ENCODE measurements at regions not wholly inside any gene's neighbourhood (a gene's known extent, or its start where the extent isn't known, plus 50 kb on each side); places are given as distances from the start of the nearest gene placed in this dataset.

DNA sequence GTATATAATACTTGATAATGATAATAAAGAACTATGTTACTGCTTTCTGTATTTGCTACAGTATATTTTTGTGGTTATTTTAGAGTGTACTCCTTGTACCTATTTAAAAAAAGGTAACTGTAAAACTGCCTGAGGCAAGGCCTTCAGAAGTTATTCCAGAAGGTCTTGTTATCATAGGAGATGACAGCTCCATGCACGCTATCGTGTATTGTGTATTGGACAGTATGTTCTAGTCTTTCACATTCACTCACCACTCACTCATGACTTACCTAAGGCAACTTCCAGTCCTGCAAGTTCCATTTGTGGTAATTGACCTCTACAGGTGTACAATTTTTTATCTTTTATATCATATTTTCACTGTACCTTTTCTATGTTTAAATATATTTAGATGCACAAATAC, 100.7 kb downstream of the ARL4A start:
- TF ChIP-seq SIN3A (IDR thresholded peaks at IDR 0.05; ENCODE audit: borderline replicate concordance, insufficient read depth, low read length) (no peak), TAF1 (IDR thresholded peaks at IDR 0.05; ENCODE audit: borderline replicate concordance, insufficient read depth, low read length) (no peak), POLR2AphosphoS5 (IDR thresholded peaks at IDR 0.05; ENCODE audit: low read depth, low read length) (no peak), FOXP2 (optimal IDR thresholded peaks at IDR 0.05; ENCODE audit: borderline replicate concordance, extremely low read depth, extremely low read length, insufficient read depth) (no peak)
- TF ChIP-seq, protein P1, sequence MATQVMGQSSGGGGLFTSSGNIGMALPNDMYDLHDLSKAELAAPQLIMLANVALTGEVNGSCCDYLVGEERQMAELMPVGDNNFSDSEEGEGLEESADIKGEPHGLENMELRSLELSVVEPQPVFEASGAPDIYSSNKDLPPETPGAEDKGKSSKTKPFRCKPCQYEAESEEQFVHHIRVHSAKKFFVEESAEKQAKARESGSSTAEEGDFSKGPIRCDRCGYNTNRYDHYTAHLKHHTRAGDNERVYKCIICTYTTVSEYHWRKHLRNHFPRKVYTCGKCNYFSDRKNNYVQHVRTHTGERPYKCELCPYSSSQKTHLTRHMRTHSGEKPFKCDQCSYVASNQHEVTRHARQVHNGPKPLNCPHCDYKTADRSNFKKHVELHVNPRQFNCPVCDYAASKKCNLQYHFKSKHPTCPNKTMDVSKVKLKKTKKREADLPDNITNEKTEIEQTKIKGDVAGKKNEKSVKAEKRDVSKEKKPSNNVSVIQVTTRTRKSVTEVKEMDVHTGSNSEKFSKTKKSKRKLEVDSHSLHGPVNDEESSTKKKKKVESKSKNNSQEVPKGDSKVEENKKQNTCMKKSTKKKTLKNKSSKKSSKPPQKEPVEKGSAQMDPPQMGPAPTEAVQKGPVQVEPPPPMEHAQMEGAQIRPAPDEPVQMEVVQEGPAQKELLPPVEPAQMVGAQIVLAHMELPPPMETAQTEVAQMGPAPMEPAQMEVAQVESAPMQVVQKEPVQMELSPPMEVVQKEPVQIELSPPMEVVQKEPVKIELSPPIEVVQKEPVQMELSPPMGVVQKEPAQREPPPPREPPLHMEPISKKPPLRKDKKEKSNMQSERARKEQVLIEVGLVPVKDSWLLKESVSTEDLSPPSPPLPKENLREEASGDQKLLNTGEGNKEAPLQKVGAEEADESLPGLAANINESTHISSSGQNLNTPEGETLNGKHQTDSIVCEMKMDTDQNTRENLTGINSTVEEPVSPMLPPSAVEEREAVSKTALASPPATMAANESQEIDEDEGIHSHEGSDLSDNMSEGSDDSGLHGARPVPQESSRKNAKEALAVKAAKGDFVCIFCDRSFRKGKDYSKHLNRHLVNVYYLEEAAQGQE (IDR thresholded peaks at IDR 0.05; ENCODE audit: insufficient read depth in 1 of 2, low read depth in 2 of 2, low read length in 2 of 2): no peak
